ENCODE measurements at regions not wholly inside any gene's neighbourhood (a gene's known extent, or its start where the extent isn't known, plus 50 kb on each side); places are given as distances from the start of the nearest gene placed in this dataset.

DNA sequence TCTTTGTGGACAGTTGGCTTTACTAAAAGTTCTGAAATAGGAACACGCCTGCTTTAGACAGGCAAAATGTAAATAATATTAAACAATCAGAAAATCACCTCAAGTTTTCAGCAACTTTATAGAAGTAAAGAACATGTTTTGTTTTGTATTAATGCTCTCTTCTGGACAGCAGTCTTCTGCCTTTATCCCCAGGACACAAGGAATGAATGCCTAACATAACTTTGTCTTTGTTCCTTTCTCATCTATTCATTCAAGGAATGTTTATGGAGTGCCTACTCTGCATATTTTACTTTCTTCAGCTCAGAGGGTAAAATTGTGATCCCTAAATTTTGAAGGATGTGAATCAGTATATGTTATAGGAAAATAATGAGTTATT is 325.4 kb downstream of the FOXO1 start:
- H3K4me3 Mint-ChIP-seq = no peak overlapping the region
- no peak overlapping the region for H3K27ac Mint-ChIP-seq

DNA sequence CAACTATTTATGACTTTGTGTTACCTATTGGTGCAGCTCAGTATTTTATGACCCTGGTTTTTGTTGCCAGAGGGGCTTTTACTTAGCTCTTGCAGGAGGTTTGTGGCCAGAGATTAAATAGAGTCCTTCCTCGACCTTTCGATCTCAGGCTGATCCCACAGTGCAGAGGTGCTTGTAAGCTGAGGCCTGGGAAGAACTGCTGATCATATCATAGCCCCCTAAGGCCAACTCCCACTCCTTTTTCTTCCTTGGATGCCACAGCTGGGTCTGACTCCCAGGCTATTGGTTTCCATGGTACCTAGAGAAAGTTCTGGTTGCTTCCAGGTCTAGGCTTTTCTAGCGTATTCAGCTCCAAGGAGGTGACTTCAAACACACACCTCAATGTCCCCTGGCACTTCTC is 324.9 kb downstream of the FOXO1 start:
- no peak for DNase-seq

More for the DNA sequence above, 325.4 kb downstream of the FOXO1 start:
- ATAC-seq = no peak
- no peaks in the 10 kb centered on the region for H3K9me3 ChIP-seq (ENCODE audit: control insufficient read depth, low read length, poor library complexity, severe bottlenecking)
- H3K36me3 Mint-ChIP-seq (ENCODE audit: low read depth) = peaks cover 6% of the 10 kb centered on the region
- DNase-seq = no peak
- peaks cover 15% of the 10 kb centered on the region for H3K4me1 Mint-ChIP-seq
- no peaks in the 10 kb centered on the region for H3K27me3 Mint-ChIP-seq

GRCh38 chr13:40342461-40342860 is 324.0 kb downstream of the FOXO1 start:
- H3K9me3 ChIP-seq (ENCODE audit: control insufficient read depth, low read length, poor library complexity, severe bottlenecking) = no peaks in the 10 kb centered on the region
- ATAC-seq (no peak), DNase-seq (no peak)
- Mint-ChIP-seq H3K27ac (no peak overlapping the region), H3K4me3 (no peak overlapping the region), H3K4me1 (peaks cover 8% of the 10 kb centered on the region), H3K36me3 (ENCODE audit: low read depth) (peaks cover 6% of the 10 kb centered on the region), H3K27me3 (no peaks in the 10 kb centered on the region)

More for the DNA sequence above, 324.9 kb downstream of the FOXO1 start:
- H3K36me3 Mint-ChIP-seq (ENCODE audit: low read depth) = peaks cover 6% of the 10 kb centered on the region
- no peak overlapping the region for H3K27ac Mint-ChIP-seq
- no peak overlapping the region for H3K4me3 Mint-ChIP-seq
- no peaks in the 10 kb centered on the region for H3K9me3 ChIP-seq (ENCODE audit: control insufficient read depth, low read length, poor library complexity, severe bottlenecking)
- H3K4me1 Mint-ChIP-seq = peaks cover 14% of the 10 kb centered on the region
- ATAC-seq = no peak
- H3K27me3 Mint-ChIP-seq = no peaks in the 10 kb centered on the region

GRCh38 chr13:40342901-40343300 is 323.5 kb downstream of the FOXO1 start:
- Mint-ChIP-seq H3K4me3 (no peak overlapping the region), H3K4me1 (peaks cover 5% of the 10 kb centered on the region), H3K27me3 (no peaks in the 10 kb centered on the region), H3K27ac (no peak overlapping the region), H3K36me3 (ENCODE audit: low read depth) (peaks cover 2% of the 10 kb centered on the region)
- DNase-seq (no peak), ATAC-seq (no peak)
- H3K9me3 ChIP-seq (ENCODE audit: control insufficient read depth, low read length, poor library complexity, severe bottlenecking) = no peaks in the 10 kb centered on the region

DNA sequence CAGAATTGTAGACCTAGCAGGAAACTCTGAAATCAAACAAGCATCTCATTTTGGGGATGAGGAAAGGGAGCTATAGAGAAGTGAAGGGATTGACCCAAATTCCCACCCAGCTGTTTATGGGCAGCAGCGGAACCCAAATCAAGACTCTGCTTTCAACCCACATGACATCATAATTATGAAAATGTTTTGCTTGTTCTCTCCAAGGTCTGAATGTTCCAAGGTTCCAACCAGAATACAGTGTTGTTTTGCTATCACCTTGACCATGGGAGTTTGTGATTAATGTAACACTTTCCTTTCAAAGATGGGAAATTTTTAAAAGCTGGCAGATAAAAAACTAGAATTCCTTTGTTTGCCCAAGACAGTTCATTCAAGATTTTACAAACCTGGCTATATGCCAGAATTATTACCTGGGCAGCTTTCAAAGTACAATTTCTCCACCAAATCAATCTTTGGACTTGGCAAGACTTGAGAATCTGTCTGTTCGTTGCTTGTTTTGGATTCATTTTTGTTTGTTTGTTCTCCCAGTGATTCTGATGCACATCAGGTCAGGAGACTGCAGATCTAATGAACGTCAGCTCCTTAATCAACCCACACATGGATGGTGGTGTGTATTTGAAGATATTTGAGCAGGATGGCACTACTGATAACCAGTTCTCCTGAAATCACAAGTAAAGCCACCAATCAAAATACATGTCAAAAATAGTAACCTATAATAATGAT is 322.7 kb downstream of the FOXO1 start:
- ATAC-seq = no peak
- no peak overlapping the region for H3K27ac Mint-ChIP-seq
- H3K4me3 Mint-ChIP-seq = no peak overlapping the region
- H3K4me1 Mint-ChIP-seq = peaks cover 3% of the 10 kb centered on the region
- no peaks in the 10 kb centered on the region for H3K36me3 Mint-ChIP-seq (ENCODE audit: low read depth)
- no peaks in the 10 kb centered on the region for H3K27me3 Mint-ChIP-seq
- no peak for DNase-seq
- H3K9me3 ChIP-seq (ENCODE audit: control insufficient read depth, low read length, poor library complexity, severe bottlenecking) = no peaks in the 10 kb centered on the region

DNA sequence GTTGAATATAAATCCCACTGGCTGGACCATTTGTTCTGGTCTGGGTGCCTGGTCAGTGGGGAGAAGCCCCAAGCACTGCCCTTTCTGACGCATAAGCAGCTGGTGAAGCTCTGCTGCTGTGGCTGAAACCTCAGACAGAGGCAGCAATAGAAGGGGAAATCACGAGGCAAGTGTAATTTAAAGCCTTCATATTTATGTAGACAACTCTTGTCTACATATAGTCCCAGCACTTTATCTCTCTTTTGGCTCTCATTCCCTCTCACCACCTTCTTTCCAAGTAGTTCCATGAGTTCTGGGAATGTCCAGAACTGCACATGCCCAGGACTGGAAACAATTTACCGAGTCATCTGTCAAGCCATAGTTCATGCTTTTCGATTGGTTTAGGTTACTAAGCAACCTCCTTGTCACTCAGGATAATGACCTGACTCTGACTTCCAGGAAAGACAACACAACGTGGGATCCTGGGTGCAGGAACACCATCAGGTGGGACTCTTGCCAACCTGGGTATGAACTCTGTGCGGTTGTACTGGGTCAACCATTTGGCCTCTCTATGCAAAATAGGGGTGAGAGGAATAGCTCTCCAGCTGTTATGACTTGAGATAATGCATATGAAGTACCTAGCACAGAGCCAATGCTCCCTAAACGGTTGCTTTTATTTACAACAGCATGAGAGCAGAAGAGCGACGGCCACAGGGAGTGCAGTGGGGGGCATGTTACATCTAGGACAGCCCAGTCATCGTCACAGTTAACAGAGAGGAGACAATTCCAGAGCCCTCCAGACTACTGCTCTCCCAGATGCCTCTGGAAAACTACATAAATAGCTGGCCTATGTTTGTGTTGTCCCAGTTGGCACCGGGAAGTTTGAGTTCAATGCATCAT is 321.9 kb downstream of the FOXO1 start:
- no peak overlapping the region for H3K4me3 Mint-ChIP-seq
- DNase-seq (no peak), ATAC-seq (no peak)
- H3K9me3 ChIP-seq (ENCODE audit: control insufficient read depth, low read length, poor library complexity, severe bottlenecking) = no peaks in the 10 kb centered on the region
- no peaks in the 10 kb centered on the region for H3K36me3 Mint-ChIP-seq (ENCODE audit: low read depth)
- H3K4me1 Mint-ChIP-seq = peaks cover 3% of the 10 kb centered on the region
- H3K27me3 Mint-ChIP-seq = no peaks in the 10 kb centered on the region
- H3K27ac Mint-ChIP-seq = no peak overlapping the region

DNA sequence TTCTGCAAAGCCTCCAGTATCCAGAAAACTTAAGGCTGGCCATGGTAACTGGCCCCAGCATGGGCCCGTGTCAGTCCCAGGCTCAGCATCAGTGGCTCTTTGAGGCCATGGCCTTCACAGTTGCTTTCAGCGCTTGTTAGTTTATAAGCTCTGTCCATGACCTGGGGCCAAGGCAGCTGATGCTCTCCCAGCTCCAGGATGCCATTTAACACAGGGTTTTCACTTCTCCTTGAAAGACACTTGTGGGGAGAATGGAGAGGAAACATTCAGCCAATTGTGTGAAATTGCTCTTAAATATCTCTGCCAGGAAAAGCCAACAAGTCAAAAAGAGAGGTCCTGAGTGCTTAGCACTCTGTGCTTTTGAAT is 321.3 kb downstream of the FOXO1 start:
- ATAC-seq (no peak), DNase-seq (no peak)
- Mint-ChIP-seq H3K4me1 (peaks cover 3% of the 10 kb centered on the region), H3K27me3 (no peaks in the 10 kb centered on the region), H3K27ac (no peak overlapping the region), H3K36me3 (ENCODE audit: low read depth) (no peaks in the 10 kb centered on the region), H3K4me3 (no peak overlapping the region)
- H3K9me3 ChIP-seq (ENCODE audit: control insufficient read depth, low read length, poor library complexity, severe bottlenecking) = no peaks in the 10 kb centered on the region

DNA sequence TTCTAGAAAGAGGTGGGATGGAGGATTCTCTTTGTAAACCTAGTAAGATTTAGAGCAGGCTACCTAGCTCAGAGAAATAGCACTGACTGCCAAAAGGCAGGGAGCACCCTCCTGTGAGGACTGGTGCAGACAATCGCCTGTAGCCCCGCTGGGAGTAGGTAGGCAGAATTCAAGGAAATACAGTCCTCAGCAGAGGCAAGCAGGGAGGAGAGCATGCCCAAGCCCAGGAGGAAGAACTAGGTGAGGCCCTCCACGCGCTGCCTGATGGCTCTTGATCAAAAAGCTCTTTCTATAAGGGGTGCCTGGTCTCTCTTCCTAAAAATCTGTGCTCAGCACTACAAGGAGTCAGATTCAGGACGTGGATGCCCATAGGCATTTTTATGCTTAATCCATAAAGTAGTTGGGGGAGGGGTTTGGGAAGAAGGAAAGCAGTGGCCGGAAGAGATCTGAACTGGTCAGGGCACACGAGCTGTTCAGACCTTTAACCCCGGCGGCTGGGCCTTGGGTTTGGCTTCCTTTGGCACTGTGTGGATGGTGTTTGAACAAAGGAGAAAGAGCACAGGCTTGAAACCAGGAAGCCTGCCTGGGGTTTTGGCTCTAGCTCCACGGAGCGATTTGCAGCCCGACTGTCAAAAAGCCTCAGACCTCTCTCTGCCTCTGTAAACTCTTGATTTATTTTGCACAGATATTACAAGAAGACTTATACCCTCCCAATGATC is 320.6 kb downstream of the FOXO1 start:
- ATAC-seq (no peak), DNase-seq (no peak)
- peaks cover 3% of the 10 kb centered on the region for H3K4me1 Mint-ChIP-seq
- no peak overlapping the region for H3K27ac Mint-ChIP-seq
- no peak overlapping the region for H3K4me3 Mint-ChIP-seq
- H3K9me3 ChIP-seq (ENCODE audit: control insufficient read depth, low read length, poor library complexity, severe bottlenecking) = no peaks in the 10 kb centered on the region
- H3K36me3 Mint-ChIP-seq (ENCODE audit: low read depth) = no peaks in the 10 kb centered on the region
- no peaks in the 10 kb centered on the region for H3K27me3 Mint-ChIP-seq

- H3K4me1 Mint-ChIP-seq = peaks cover 5% of the 10 kb centered on the region
These were observed 319.8 kb downstream of the FOXO1 start for GRCh38 chr13:40346592-40346991.

GRCh38 chr13:40348096-40348679 is 318.3 kb downstream of the FOXO1 start:
- Mint-ChIP-seq H3K27me3 (no peaks in the 10 kb centered on the region), H3K4me3 (no peak overlapping the region), H3K36me3 (ENCODE audit: low read depth) (no peaks in the 10 kb centered on the region), H3K27ac (no peak overlapping the region), H3K4me1 (peaks cover 6% of the 10 kb centered on the region)
- ATAC-seq (no peak), DNase-seq (no peak)
- no peaks in the 10 kb centered on the region for H3K9me3 ChIP-seq (ENCODE audit: control insufficient read depth, low read length, poor library complexity, severe bottlenecking)

More at GRCh38 chr13:40346592-40346991, 319.8 kb downstream of the FOXO1 start:
- no peak for DNase-seq
- no peak overlapping the region for H3K4me3 Mint-ChIP-seq
- H3K27me3 Mint-ChIP-seq = no peaks in the 10 kb centered on the region
- no peak for ATAC-seq
- no peaks in the 10 kb centered on the region for H3K9me3 ChIP-seq (ENCODE audit: control insufficient read depth, low read length, poor library complexity, severe bottlenecking)
- no peak overlapping the region for H3K27ac Mint-ChIP-seq
- H3K36me3 Mint-ChIP-seq (ENCODE audit: low read depth) = no peaks in the 10 kb centered on the region

GRCh38 chr13:40350283-40350992 is 316.0 kb downstream of the FOXO1 start:
- peaks cover 4% of the 10 kb centered on the region for H3K4me1 Mint-ChIP-seq

DNA sequence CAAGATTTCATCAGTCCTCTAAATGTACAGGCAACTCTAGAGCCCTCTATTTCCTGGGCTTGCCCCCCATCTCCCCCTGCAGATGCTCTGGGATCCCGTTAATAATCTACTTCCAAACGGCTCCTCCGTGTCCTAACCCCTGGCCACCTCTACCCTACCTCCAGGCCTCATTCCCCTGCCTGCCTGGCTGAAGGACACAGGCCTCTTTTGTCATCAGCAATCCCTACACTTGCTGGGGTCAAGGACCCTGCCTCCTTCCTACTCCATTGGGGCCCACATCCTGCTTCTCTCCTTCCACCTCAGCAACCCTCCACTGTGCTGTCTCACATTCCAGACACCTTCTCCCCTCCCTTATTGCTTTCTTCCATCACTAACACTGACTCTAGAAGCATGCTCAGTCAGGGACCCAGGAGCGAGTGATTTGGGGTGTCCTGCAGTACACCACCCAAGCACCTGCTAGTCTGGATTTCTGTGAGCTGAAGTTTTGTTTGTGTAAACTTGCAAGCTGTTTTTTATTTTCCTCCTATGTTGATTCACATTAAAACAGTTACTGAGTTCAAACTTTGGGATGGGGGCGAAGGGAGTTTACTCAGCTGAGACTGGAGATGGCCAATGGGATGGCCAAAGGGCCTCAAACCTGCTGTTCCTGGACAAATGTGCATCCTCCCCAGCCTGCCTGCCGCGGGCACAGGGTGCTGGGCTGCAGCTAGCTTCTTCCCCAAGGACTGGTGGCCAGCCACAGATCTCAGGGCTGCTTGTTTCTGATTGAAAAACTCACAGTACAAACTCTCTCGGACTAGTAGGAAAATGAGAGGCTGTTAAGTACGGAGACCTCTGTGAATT is 314.7 kb downstream of the FOXO1 start:
- H3K27ac Mint-ChIP-seq = no peak overlapping the region
- H3K27me3 Mint-ChIP-seq = no peaks in the 10 kb centered on the region
- H3K4me1 Mint-ChIP-seq = peaks cover 4% of the 10 kb centered on the region
- H3K9me3 ChIP-seq (ENCODE audit: control insufficient read depth, low read length, poor library complexity, severe bottlenecking) = no peaks in the 10 kb centered on the region
- H3K4me3 Mint-ChIP-seq = no peak overlapping the region
- ATAC-seq = no peak
- H3K36me3 Mint-ChIP-seq (ENCODE audit: low read depth) = no peaks in the 10 kb centered on the region
- no peak for DNase-seq

More at GRCh38 chr13:40350283-40350992, 316.0 kb downstream of the FOXO1 start:
- no peak overlapping the region for H3K27ac Mint-ChIP-seq
- no peaks in the 10 kb centered on the region for H3K36me3 Mint-ChIP-seq (ENCODE audit: low read depth)
- H3K9me3 ChIP-seq (ENCODE audit: control insufficient read depth, low read length, poor library complexity, severe bottlenecking) = no peaks in the 10 kb centered on the region
- DNase-seq (no peak), ATAC-seq (no peak)
- no peaks in the 10 kb centered on the region for H3K27me3 Mint-ChIP-seq
- H3K4me3 Mint-ChIP-seq = no peak overlapping the region
